SH-SY5Y (cell line): ENCODE measurements at regions not wholly inside any gene's neighbourhood (a gene's known extent, or its start where the extent isn't known, plus 50 kb on each side); places are given as distances from the start of the nearest gene placed in this dataset.

ENCODE experiments used
- GATA2 ChIP-seq: IDR thresholded peaks from 2 replicates; pipeline ENCODE4 v1.6.1; 2011; ENCODE audit warnings: mild to moderate bottlenecking, low read depth, low read length
- GATA3 ChIP-seq: IDR thresholded peaks from 2 replicates; pipeline ENCODE4 v1.6.1; 2011; ENCODE audit warnings: low read depth, mild to moderate bottlenecking, low read length, moderate library complexity

DNA sequence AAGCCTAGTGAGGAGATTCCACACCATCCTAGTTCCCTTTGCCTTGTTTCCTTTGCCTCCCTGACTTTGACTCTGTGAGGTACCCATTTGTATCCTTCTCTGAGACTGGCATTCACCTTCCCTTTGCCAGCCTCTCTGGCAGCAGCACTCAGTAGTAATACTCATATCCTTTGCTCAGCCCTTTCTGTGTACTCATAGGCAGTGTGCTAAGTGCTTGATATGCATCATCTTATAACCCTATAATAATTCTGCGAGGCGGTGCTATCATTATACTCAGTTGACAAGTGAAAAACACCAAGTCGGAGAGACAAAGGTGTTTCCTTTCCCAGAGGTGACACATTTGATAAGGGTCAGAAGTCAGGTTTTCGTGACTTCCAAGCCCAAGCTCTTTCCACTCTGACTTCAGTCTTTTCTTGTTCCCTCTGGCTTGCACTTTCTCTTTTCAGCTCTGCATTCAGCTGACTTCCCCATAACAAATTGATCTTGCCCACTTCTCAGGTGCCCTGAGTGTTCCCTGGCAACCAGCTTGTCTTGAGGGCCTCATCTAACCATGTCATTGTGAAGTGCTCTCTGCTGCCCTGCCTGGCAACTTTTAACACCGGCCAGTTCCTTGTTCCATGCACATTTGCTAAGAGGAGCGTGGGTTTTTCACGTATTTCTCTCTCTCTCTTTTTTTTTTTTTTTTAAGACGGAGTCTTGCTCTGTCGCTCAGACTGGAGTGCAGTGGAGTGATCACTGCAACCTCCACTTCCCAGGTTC lies 94.5 kb upstream of the UPP2 start:
- no peak for TF ChIP-seq GATA2
- TF ChIP-seq GATA3: no peak
